Eye (tissue), 1 donor: ENCODE measurements at regions not wholly inside any gene's neighbourhood (a gene's known extent, or its start where the extent isn't known, plus 50 kb on each side); places are given as distances from the start of the nearest gene placed in this dataset.
"Not testable (repeated sequence)": the region's sequence is repeated elsewhere in the genome, so short reads cannot be mapped to it uniquely, and the experiment has no call there.

Experiments used
- DNase-seq: peaks from one replicate; pipeline ENCODE4 v3.0.0-alpha.2; 2015

- not testable (repeated sequence) for DNase-seq
Measured at GRCh38 chr9:62526306-62526705, 1336.5 kb downstream of the SPATA31A7 start.

GRCh38 chr9:62532162-62532776 is 1342.4 kb downstream of the SPATA31A7 start:
- not testable (repeated sequence) for DNase-seq

GRCh38 chr9:62532777-62533173 is 1342.9 kb downstream of the SPATA31A7 start:
- not testable (repeated sequence) for DNase-seq

GRCh38 chr9:62550539-62550938 is 1360.7 kb downstream of the SPATA31A7 start:
- not testable (repeated sequence) for DNase-seq

GRCh38 chr9:62560603-62561002 is 1370.8 kb downstream of the SPATA31A7 start:
- not testable (repeated sequence) for DNase-seq

- not testable (repeated sequence) for DNase-seq
Measured at GRCh38 chr9:62565132-62565531, 1375.3 kb downstream of the SPATA31A7 start.

GRCh38 chr9:62566430-62566829 is 1376.6 kb downstream of the SPATA31A7 start:
- not testable (repeated sequence) for DNase-seq

- peak; percentile 0 for DNase-seq
Measured at GRCh38 chr9:62597128-62597527, 1407.3 kb downstream of the SPATA31A7 start.
